HS-5 (cell line): ENCODE measurements at regions not wholly inside any gene's neighbourhood (a gene's known extent, or its start where the extent isn't known, plus 50 kb on each side); places are given as distances from the start of the nearest gene placed in this dataset.

Experiments
- DNase-seq: peaks from one replicate; pipeline ENCODE4 v3.0.0-alpha.2; 2012; ENCODE audit warnings: low read depth

DNA sequence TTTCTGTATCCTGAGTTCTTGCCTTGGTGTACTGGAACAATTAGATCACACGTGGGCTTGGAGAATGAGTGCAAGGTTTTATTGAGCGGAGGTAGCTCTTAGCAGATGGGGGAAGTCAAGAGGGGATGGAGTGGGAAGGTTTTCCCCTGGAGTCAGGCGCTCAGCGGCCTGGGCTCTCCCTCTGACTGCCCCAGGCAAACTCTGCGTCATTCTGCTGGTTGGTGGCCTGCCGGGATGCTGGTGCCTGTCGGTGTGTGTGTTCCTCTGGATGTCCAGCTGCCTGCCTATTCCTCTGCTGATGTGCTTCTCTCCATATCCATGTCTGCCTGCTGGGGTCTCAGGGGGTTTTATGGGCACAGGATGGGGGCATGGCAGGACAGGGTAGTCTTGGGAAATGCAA lies 111.0 kb downstream of the TRIB2 start:
- no peak for DNase-seq

GRCh38 chr2:12828980-12829379 lies 112.2 kb downstream of the TRIB2 start:
- no peak for DNase-seq

DNA sequence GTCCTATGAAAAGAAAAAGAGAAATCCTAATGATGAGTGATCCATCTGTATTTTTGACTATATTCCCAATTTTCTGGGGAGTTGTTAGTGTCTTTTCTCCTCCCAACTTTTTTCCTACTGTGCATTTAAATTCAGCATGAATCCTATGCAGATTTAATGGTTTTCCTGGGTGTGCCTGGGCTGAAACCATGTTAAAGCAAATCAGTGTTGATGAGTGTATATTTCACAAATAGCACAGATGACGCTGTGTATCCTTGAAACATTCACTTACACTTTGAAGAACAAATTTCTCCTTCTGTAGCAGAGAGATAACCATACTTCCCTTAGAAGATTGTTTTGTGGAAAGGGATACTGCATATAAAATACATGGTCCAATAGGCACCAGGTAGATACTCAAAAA lies 114.3 kb downstream of the TRIB2 start:
- DNase-seq, result no peak

GRCh38 chr2:12834239-12834638 lies 117.5 kb downstream of the TRIB2 start:
- no peak for DNase-seq

- no peak for DNase-seq
Measured at GRCh38 chr2:12835733-12836132, 119.0 kb downstream of the TRIB2 start.

DNA sequence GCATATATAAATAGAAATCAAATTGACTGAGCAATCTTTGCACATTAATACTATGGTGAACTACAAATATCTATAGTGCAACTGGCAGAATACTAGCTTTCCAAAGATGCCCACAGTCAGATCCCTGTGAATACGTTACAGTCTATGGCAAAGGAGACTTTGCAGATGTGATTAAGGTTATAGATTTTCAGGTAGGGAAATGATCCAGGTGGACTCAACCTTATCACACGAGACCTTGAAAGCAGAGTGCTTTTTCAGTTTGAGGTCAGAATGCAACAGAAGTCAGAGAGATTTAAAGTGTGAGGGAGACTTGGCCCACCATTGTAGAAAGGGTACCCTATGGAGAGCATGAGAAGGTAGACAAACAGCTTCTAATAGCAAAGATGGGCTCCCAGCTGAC lies 122.6 kb downstream of the TRIB2 start:
- DNase-seq, result no peak

GRCh38 chr2:12841021-12841420 lies 124.3 kb downstream of the TRIB2 start:
- no peak for DNase-seq

DNA sequence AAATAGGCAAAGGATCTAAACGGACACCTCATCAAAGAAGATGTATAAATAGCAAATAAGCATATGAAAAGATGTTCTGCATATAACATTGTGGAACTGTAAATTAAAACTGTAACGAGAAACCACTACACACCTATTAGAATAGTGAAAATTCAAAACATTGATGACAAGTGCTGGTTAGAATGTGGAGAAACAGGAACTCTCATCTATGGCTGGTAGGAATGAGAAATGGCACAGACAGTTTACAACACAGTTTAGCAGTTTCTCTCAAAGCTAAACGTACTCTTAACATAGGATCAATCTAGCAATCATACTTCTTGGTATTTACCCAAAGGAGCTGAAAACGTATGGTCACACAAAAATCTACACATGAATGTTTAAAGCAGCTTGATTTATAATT lies 126.2 kb downstream of the TRIB2 start:
- DNase-seq, result no peak

GRCh38 chr2:12844511-12844910 lies 127.8 kb downstream of the TRIB2 start:
- DNase-seq, result no peak

DNA sequence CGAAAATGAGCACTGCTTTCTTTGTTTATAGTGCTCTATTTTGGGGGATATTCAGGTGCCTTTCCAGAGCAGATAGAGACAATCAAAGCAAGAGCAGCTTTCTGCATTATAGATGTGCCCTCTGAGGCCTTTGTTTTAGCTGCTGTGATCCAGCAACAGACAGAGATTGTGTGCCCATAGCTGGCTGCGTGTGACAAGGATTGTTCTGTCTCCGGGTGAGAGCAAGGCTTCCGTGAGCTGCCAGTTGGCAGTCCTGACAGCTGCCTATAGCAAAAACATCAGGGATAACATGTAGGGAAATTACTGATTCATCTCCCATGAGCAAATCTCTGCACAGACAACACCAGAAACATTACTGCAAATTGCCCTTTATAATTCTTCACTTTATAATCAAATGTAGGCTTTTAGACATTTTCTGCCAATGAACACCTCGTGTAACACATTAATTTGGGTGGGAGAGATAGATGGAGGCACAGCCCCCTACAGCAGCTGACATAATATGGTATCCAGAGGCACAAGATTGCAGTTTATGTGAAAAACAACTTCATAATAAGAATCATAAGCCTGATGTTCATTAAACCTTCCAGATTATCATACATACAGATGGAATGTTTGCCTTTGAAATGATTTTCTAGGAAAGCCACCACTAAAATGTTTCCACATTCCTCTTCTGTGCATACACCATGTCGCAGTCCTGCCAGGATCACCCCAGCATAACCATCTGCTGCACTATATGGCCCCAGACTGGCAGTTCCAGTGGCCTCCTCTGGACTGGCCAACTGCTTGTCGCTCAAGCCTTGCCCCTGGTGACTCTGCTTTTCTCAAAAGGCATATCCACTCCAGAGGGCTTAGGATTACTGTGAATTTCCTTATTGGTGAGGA lies 131.2 kb downstream of the TRIB2 start:
- DNase-seq, result no peak

GRCh38 chr2:12852135-12852534 lies 135.4 kb downstream of the TRIB2 start:
- DNase-seq, result no peak

DNA sequence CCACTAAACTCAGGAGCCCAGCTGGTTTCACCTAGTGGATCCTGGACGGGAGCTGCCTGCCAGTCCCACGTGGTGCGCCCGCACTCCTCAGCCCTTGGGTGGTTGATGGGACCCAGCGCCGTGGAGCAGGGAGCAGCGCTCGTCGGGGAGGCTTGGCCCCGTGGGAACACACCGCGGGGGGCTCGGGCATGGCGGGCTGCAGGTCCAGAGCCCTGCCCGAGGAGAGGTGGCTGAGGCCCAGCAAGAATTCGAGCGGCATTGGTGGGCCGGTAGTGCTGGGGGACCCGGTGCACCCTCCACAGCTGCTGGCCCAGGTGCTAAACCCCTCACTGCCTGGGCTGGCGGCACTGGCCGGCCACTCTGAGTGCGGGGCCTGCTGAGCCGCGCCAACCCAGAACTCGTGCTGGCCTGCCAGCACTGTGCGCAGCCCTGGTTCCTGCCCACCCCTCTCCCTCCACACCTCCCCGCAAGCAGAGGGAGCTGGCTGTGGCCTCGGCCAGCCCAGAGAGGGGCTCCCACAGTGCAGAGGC lies 137.3 kb downstream of the TRIB2 start:
- no peak for DNase-seq

DNA sequence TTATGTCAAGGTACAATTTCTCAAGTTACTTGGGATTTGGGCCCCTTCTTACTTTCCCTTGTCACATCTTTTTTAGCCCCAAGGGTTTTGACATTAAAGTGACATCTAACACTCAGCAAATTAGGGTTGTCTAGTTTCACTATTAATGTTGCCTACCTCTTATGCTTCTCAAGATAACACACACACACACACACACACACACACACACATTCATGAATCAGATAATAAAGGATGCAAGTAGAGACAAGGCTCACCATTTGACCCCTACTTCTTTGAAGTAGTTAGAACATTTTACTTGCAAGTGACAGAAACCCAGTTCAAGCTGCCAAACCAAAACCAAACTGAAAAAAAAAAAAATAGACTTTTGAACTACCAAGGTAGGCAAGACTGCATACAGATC lies 138.8 kb downstream of the TRIB2 start:
- DNase-seq, result no peak

GRCh38 chr2:12856934-12857601 lies 140.3 kb downstream of the TRIB2 start:
- DNase-seq, result peak; percentile 84

DNA sequence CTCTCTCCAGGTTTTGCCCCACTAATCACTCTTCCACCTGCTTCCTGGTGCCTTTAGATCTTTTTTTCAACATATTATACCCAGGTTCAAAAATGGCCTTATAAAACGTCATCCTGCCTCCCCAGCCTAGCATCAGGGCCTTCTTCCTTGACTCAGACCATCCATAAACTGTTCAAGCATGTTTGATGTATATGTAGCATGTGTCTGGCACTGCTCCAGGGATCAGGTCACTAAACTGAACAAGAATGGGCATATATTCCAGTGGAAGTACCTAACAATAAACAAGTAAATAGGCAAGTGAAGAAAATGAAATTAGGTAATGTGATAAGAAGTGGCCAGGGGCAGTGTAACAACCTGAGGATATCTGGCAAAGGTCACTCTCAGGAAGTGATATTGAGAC lies 141.2 kb downstream of the TRIB2 start:
- no peak for DNase-seq

GRCh38 chr2:12858786-12859185 lies 142.1 kb downstream of the TRIB2 start:
- no peak for DNase-seq

- DNase-seq, result peak; percentile 45
Measured at GRCh38 chr2:12861344-12861930, 144.7 kb downstream of the TRIB2 start.

DNA sequence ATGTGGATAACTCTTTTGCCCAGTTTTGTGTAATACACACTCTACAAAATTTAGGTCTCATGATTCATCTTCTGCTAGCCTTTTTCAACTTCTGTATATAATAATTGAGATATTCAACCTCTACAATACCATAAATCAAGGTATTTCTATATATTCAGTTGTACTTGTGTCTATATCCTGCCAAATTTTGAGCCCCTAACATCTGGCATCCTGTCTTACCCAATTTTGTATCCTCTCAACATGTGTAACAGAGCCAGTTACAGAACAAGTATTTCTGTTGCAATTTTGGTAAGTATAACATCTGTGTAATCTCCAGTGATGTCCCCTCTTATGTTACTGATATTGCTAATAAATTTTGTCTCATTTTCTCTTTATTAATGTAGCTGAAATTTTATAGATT lies 145.8 kb downstream of the TRIB2 start:
- no peak for DNase-seq

DNA sequence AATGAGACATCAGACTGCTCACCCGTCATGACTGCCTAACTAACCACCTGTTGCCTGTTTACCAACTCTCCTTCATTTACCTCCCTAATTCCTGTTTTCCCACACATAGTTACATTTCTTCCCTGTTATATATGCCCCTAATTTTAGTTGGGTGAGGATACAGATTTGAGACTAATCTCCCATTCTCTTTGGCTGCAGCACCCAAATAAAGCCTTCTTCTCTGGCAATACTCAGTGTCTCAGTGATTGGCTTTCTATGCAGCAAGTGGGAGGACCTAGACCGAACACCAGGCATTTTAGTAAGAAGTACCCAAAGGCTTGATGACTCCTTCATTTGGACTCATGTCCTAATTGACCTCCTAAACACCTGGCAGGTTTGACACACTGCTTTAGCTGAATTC lies 147.2 kb downstream of the TRIB2 start:
- DNase-seq, result no peak

GRCh38 chr2:12867631-12868287 lies 151.0 kb downstream of the TRIB2 start:
- no peak for DNase-seq

DNA sequence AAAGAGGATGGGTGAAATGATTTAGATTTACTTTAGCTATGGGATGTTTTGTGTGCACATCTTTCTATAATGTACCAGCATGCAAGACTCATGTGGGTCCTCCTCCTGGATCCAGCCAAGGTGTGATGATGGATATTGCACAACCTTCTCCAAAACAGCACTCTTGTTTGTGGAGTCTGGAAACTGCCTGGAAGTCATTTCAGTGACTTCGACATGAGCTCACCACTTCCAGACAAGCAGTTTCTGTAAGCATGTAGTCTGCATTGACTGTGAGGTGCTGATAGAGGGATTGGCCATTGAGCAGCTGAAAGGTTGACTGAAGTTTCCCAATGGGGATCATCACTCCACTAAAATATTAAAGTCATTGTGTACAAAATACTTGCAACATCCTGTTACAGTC lies 154.0 kb downstream of the TRIB2 start:
- no peak for DNase-seq

GRCh38 chr2:12871694-12872315 lies 155.1 kb downstream of the TRIB2 start:
- DNase-seq, result no peak
